ENCODE measurements at regions not wholly inside any gene's neighbourhood (a gene's known extent, or its start where the extent isn't known, plus 50 kb on each side); places are given as distances from the start of the nearest gene placed in this dataset.
A peak's percentile ranks its signal among the peaks of the same experiment; 100 is the strongest.

DNA sequence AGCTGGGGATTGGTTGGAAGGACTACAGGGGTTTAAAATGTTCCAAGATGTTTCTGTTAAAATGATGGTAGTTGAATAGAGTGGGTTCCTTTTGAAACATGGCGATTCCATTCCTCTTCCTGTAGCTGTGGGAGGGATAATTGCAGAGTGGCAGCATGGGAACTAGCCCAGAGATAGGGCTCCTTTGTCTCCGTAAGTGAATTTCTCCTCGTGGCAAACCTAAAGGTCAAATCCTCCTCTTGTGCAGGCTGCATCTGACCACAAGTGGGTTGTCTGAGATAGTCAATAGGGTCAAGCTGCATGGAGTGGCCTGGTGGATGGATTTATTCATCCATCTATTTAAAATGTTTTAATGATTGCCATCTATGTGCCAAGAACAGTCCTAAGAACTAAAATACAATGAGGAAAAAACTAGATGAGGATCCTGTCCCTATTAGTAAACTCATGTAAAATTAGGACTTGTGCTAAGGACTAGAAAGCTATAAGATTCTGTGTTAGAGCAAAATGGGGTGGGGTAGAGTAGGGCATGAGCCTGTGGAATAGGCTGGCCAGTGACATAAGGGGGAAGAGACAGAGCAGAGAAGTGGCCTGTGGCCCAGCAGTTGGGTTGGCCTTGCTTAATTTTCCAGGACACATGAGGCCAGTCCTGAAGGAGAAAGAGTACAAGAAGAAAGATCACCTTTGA lies 89.1 kb upstream of the IVNS1ABP start:
- no peak overlapping the region for H3K27ac ChIP-seq
- H3K4me3 ChIP-seq (ENCODE audit: low read depth in 1 of 2, low read length in 1 of 2) = no peak overlapping the region
- peaks cover 45 to 48% of the 10 kb centered on the region in 2 experiments for H3K4me1 ChIP-seq (ENCODE audit: control insufficient read depth in 1 of 2, insufficient read depth in 1 of 2, low read depth in 1 of 2, low read length in 1 of 2)

DNA sequence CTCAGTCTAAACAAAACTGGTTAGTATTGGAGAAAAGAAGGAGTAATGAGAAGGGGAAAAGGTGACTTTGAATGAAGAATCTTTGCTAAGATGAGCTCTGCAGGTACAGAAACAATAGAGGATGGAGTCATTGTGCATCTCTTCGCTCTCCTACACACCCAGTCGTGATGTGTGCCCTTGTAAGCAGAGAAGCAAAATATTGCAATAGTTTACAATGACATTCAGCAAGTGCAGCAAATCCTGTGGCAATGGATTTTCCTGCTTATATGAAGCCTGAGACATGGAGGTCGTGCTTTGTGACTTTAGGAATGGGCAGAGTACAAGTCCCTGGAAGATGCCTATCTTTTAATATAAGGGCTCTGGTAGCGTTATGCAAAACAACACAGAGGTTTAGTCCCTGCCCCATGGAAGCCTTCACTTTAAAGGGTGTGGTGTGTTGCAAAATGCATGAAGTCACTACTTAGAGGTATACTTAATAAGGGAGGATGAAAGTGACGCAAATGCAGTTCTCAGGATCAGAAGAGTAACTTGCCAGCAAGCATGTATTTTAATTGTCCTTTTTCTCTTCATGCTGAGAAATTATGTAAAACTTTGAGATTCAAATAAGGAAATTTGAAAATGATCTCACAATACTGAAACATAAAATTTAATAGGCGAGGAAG lies 88.0 kb upstream of the IVNS1ABP start:
- Histone ChIP-seq H3K27me3 (no peaks in the 10 kb centered on the region), H3K4me1 (ENCODE audit: control insufficient read depth in 1 of 2, insufficient read depth in 1 of 2, low read depth in 1 of 2, low read length in 1 of 2) (peaks cover 37 to 39% of the 10 kb centered on the region in 2 experiments), H3K4me3 (ENCODE audit: low read depth in 1 of 2, low read length in 1 of 2) (no peak overlapping the region), H3K36me3 (no peaks in the 10 kb centered on the region), H3K27ac (peak overlapping the region; percentile 54), H3K9me3 (no peaks in the 10 kb centered on the region)
- TF ChIP-seq, protein P1, sequence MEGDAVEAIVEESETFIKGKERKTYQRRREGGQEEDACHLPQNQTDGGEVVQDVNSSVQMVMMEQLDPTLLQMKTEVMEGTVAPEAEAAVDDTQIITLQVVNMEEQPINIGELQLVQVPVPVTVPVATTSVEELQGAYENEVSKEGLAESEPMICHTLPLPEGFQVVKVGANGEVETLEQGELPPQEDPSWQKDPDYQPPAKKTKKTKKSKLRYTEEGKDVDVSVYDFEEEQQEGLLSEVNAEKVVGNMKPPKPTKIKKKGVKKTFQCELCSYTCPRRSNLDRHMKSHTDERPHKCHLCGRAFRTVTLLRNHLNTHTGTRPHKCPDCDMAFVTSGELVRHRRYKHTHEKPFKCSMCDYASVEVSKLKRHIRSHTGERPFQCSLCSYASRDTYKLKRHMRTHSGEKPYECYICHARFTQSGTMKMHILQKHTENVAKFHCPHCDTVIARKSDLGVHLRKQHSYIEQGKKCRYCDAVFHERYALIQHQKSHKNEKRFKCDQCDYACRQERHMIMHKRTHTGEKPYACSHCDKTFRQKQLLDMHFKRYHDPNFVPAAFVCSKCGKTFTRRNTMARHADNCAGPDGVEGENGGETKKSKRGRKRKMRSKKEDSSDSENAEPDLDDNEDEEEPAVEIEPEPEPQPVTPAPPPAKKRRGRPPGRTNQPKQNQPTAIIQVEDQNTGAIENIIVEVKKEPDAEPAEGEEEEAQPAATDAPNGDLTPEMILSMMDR (IDR thresholded peaks at IDR 0.05) = no peak

More for the DNA sequence above, 89.1 kb upstream of the IVNS1ABP start:
- H3K36me3 ChIP-seq = no peaks in the 10 kb centered on the region
- H3K9me3 ChIP-seq = no peaks in the 10 kb centered on the region
- no peaks in the 10 kb centered on the region for H3K27me3 ChIP-seq
- TF ChIP-seq, protein P1 (IDR thresholded peaks at IDR 0.05) = no peak

DNA sequence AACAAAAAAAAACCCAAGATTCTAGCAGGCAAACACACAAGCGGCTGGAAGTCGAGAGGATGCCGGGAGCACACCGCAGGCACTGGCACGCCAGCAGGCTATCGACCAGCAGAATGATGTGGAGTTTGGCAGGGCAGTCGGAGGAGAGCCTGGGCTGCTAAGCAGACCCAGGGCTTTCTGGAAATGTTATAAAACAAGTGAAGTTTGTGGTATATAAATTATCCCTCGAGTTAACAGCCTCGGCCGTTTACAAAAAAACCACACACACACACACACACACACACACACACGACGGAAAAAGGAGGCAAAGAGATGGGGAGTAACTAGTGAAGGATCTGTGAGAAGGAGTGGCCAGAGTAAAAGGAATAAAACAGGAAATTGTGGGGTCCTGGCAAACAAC lies 87.2 kb upstream of the IVNS1ABP start:
- no peaks in the 10 kb centered on the region for H3K36me3 ChIP-seq
- H3K4me1 ChIP-seq (ENCODE audit: control insufficient read depth in 1 of 2, insufficient read depth in 1 of 2, low read depth in 1 of 2, low read length in 1 of 2) = peaks cover 34 to 35% of the 10 kb centered on the region in 2 experiments
- peak overlapping the region; percentile 54 for H3K27ac ChIP-seq
- H3K9me3 ChIP-seq = no peaks in the 10 kb centered on the region
- no peak overlapping the region for H3K4me3 ChIP-seq (ENCODE audit: low read depth in 1 of 2, low read length in 1 of 2)
- H3K27me3 ChIP-seq = no peaks in the 10 kb centered on the region
- TF ChIP-seq, protein P1 (IDR thresholded peaks at IDR 0.05) = no peak

DNA sequence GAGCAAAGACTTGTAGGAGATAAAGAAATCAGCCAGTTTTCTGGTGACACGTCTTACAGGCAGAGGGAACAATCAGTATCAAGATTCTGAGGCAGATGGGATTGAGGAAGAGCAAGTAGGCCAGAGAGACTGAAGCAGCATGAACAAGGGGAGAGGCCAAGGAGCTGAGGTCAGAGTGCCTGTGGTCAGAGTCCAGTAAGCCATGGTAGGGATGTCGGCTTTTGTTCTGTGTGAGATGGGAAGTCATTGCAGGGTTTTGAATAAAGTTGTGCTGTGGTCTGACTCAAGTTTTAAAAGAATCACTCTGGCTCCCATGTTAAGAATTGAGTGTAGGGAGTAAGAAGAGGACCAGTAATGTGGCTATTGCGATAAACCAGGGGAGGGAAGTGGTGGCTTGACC lies 85.9 kb upstream of the IVNS1ABP start:
- TF ChIP-seq, protein P1 (IDR thresholded peaks at IDR 0.05) = no peak
- H3K4me3 ChIP-seq (ENCODE audit: low read depth in 1 of 2, low read length in 1 of 2) = no peak overlapping the region
- peaks cover 29 to 30% of the 10 kb centered on the region in 2 experiments for H3K4me1 ChIP-seq (ENCODE audit: control insufficient read depth in 1 of 2, insufficient read depth in 1 of 2, low read depth in 1 of 2, low read length in 1 of 2)
- no peaks in the 10 kb centered on the region for H3K9me3 ChIP-seq
- H3K36me3 ChIP-seq = no peaks in the 10 kb centered on the region
- H3K27me3 ChIP-seq = no peaks in the 10 kb centered on the region
- H3K27ac ChIP-seq = peak overlapping the region; percentile 67

DNA sequence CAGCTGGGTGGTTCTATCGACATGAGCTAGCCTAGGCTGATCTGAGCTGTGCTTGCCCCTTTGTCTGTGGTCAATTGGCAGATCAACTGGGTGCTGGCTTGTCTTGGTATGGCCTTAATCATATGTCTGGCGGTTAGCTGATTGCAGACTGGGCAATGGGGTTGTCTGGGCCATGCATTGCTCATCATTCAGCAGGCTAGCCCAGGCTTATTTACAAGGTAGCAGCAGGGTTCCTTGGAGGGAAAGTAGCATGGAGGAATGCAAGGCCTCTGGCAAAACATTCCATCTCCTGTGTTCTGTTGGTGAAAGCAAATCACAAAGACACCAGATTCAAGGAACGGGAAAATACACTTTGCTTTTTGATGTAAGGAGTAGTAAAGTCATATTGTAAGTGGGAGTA lies 84.0 kb upstream of the IVNS1ABP start:
- Histone ChIP-seq H3K9me3 (no peaks in the 10 kb centered on the region), H3K27me3 (no peaks in the 10 kb centered on the region), H3K27ac (no peak overlapping the region), H3K36me3 (no peaks in the 10 kb centered on the region), H3K4me3 (ENCODE audit: low read depth in 1 of 2, low read length in 1 of 2) (no peak overlapping the region), H3K4me1 (ENCODE audit: control insufficient read depth in 1 of 2, insufficient read depth in 1 of 2, low read depth in 1 of 2, low read length in 1 of 2) (peaks cover 29 to 30% of the 10 kb centered on the region in 2 experiments)
- TF ChIP-seq, protein P1 (IDR thresholded peaks at IDR 0.05) = no peak
